ENCODE measurements at regions not wholly inside any gene's neighbourhood (a gene's known extent, or its start where the extent isn't known, plus 50 kb on each side); places are given as distances from the start of the nearest gene placed in this dataset.

- no peak for TF ChIP-seq MNT (IDR thresholded peaks at IDR 0.05)
Observed at GRCh38 chr1:96515430-96515829, 206.2 kb upstream of the PTBP2 start (continued).

- no peaks in the 10 kb centered on the region for H3K36me3 ChIP-seq (replicated peaks in 1 of 2; ENCODE audit: control insufficient read depth in 1 of 2, insufficient read depth in 2 of 2, low read length in 2 of 2)
- no peaks in the 10 kb centered on the region for H3K9me3 ChIP-seq (ENCODE audit: low read length)
- no peak overlapping the region for H3K4me3 ChIP-seq (replicated peaks in 1 of 3; ENCODE audit: insufficient read depth in 1 of 3, low read depth in 2 of 3, low read length in 3 of 3)
- CTCF ChIA-PET (ENCODE audit: low intra/inter-chr PET ratio, low total read pairs), result no interaction called here
- WGBS (ENCODE audit: low lambda C conversion rate), result 43% methylated on average over 1 of the region's 1 CpG
- no peaks in the 10 kb centered on the region for H3K4me1 ChIP-seq (ENCODE audit: insufficient read depth, low read length)
- H3K4me2 ChIP-seq (ENCODE audit: low read depth, low read length), result no peak overlapping the region
- H3K27ac ChIP-seq (ENCODE audit: extremely low read length, insufficient read depth, low read length), result no peak overlapping the region
- no peak for DNase-seq (ENCODE audit: low spot score)
- POLR2A ChIA-PET, result no interaction called here
- no peak for FAIRE-seq
- no peaks in the 10 kb centered on the region for H3K79me2 ChIP-seq (ENCODE audit: insufficient read depth, low read length)
- intact Hi-C loops (cut with micrococcal nuclease; ENCODE audit: unreplicated experiment), result no loop called here
- in situ Hi-C loops (cut with HindIII; ENCODE audit: extremely low pct_ligation_motif_present, low pct_unique_long_range_greater_than_20kb), result no loop called here
- no peaks in the 10 kb centered on the region for H4K20me1 ChIP-seq (ENCODE audit: insufficient read depth, low read length)
- no peak overlapping the region for H3K9ac ChIP-seq (ENCODE audit: insufficient read depth, low read depth, low read length)
- no peak for ATAC-seq
- BruUV-seq (replicated peaks), result no TSS peak
- H2AFZ ChIP-seq (ENCODE audit: low read length), result no peak overlapping the region
- H3K27me3 ChIP-seq (ENCODE audit: control insufficient read depth in 1 of 2, insufficient read depth in 2 of 2, low read length in 2 of 2), result no peaks in the 10 kb centered on the region
- no peak for TF ChIP-seq ZNF746 (CRISPR knock-in tag; IDR thresholded peaks at IDR 0.05)
- TF ChIP-seq ZNF224 (CRISPR knock-in tag; IDR thresholded peaks at IDR 0.05), result no peak
- no peak for TF ChIP-seq ATRX (CRISPR knock-in tag; IDR thresholded peaks at IDR 0.05; ENCODE audit: borderline replicate concordance)
- no peak for TF ChIP-seq ZFAT (CRISPR knock-in tag; conservative IDR thresholded peaks at IDR 0.05)
- no peak for TF ChIP-seq NFRKB (IDR thresholded peaks at IDR 0.05)
- no peak for TF ChIP-seq SKI (IDR thresholded peaks at IDR 0.05; ENCODE audit: partially characterized antibody)
- no peak for TF ChIP-seq TRIM22 (IDR thresholded peaks at IDR 0.05)
- no peak for TF ChIP-seq ZNF343 (CRISPR knock-in tag; IDR thresholded peaks at IDR 0.05)
- no peak for TF ChIP-seq ZNF251 (CRISPR knock-in tag; IDR thresholded peaks at IDR 0.05)
- no peak for TF ChIP-seq ZNF687 (CRISPR knock-in tag; IDR thresholded peaks at IDR 0.05)
- no peak for TF ChIP-seq KDM3A (CRISPR knock-in tag; IDR thresholded peaks at IDR 0.05; ENCODE audit: low read depth)
- no peak for TF ChIP-seq STAT5B (CRISPR knock-in tag; IDR thresholded peaks at IDR 0.05)
- no peak for TF ChIP-seq NR0B2 (CRISPR knock-in tag; IDR thresholded peaks at IDR 0.05)
Observed at GRCh38 chr1:96515925-96516324, 205.7 kb upstream of the PTBP2 start.
